Adrenal gland (tissue), 5 donors: ENCODE measurements at regions not wholly inside any gene's neighbourhood (a gene's known extent, or its start where the extent isn't known, plus 50 kb on each side); places are given as distances from the start of the nearest gene placed in this dataset.

ENCODE experiments used
- CTCF ChIP-seq, 6 experiments: fragments of 450-650 bp in 4 of 6; fragments of 200-600 bp in 2 of 6; sonication (generic) in 1 of 6; IDR thresholded peaks; 1 replicate in 5 of 6; 2 replicates in 1 of 6; pipeline versions ENCODE4 v1.5.1 to v1.8.0; 2016 to 2021; ENCODE audit warnings: antibody characterized with exemption in 6 of 6, mild to moderate bottlenecking in 2 of 6, moderate library complexity in 1 of 6
- POLR2A ChIP-seq, 2 donors: fragments of 450-650 bp; IDR thresholded peaks; one replicate each; pipeline ENCODE4 v1.6.1; 2017; ENCODE audit warnings: antibody characterized with exemption in 2 of 2, mild to moderate bottlenecking in 2 of 2, moderate library complexity in 1 of 2
- donor health status: DM: no; HTN: no; CAD: no.

GRCh38 chr9:110066929-110067716, 140.8 kb downstream of the C9orf152 start:
- no peak for TF ChIP-seq POLR2A (IDR thresholded peaks at IDR 0.05)
- TF ChIP-seq CTCF (IDR thresholded peaks at IDR 0.05) = no peak
